NB4 (cell line): ENCODE measurements at regions not wholly inside any gene's neighbourhood (a gene's known extent, or its start where the extent isn't known, plus 50 kb on each side); places are given as distances from the start of the nearest gene placed in this dataset.
"Not testable (repeated sequence)": the region's sequence is repeated elsewhere in the genome, so short reads cannot be mapped to it uniquely, and the experiment has no call there.

Experiments used
- DNase-seq: peaks from one replicate; pipeline ENCODE4 v3.0.0; 2010; ENCODE audit warnings: low read depth
- H3K4me3 ChIP-seq: one replicate; pipeline ENCODE4 v1.5.1; 2011; ENCODE audit warnings: mild to moderate bottlenecking, low read depth, low read length, moderate library complexity
- CTCF ChIP-seq: IDR thresholded peaks from one replicate; pipeline ENCODE4 v1.5.1; 2012; ENCODE audit warnings: low read depth, low read length
- MAX ChIP-seq: IDR thresholded peaks from 2 replicates; pipeline ENCODE4 v1.6.1; 2011; ENCODE audit warnings: low read depth, low read length
- MYC ChIP-seq: IDR thresholded peaks from 2 replicates; pipeline ENCODE4 v1.6.1; 2011; ENCODE audit warnings: low read depth, low read length
- POLR2A ChIP-seq: IDR thresholded peaks from 2 replicates; pipeline ENCODE4 v1.6.1; 2011; ENCODE audit warnings: mild to moderate bottlenecking; ENCODE audit not compliant: insufficient read length; ENCODE audit errors: extremely low read depth

GRCh38 chr4:160110891-160111290 is 1008.0 kb downstream of the RAPGEF2 start:
- TF ChIP-seq MYC, result no peak
- TF ChIP-seq CTCF, result no peak
- no peak for TF ChIP-seq POLR2A
- TF ChIP-seq MAX, result no peak
- no peak overlapping the region for H3K4me3 ChIP-seq
- DNase-seq, result no peak

- DNase-seq, result no peak
- TF ChIP-seq MYC, result no peak
- TF ChIP-seq CTCF, result no peak
- TF ChIP-seq MAX, result no peak
- no peak for TF ChIP-seq POLR2A
- no peak overlapping the region for H3K4me3 ChIP-seq
Measured at GRCh38 chr4:160117686-160118085, 1014.8 kb downstream of the RAPGEF2 start.

- not testable (repeated sequence) for H3K4me3 ChIP-seq, DNase-seq
Measured at GRCh38 chr4:160125576-160126287, 1022.9 kb downstream of the RAPGEF2 start.

- DNase-seq, result no peak
- no peak for TF ChIP-seq MYC
- no peak for TF ChIP-seq CTCF
- TF ChIP-seq POLR2A, result no peak
- no peak for TF ChIP-seq MAX
- H3K4me3 ChIP-seq, result no peak overlapping the region
Measured at GRCh38 chr4:160127211-160127610, 1024.3 kb downstream of the RAPGEF2 start.

DNA sequence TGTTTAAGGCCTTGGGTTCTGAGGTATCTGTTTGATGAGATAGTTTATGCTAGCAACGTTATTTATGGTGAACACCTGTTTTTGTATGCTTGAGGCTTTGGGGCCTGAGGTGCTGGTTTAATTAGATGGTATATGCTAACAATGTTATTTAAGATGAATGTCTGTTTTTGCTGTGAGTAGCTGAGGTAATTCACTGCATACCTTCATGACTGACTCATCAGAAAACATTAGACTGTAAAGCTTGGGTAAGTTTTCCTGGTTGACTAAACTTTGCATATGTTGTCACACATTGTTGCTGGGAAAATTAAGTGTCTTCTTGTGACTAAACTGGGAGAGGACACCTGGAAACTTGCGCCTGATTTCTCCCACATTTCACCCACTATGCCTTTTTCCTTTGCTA is 1026.6 kb downstream of the RAPGEF2 start:
- DNase-seq, result no peak
- TF ChIP-seq MAX (no peak), MYC (no peak), CTCF (no peak), POLR2A (no peak)
- H3K4me3 ChIP-seq, result no peak overlapping the region

- no peak for TF ChIP-seq POLR2A
- TF ChIP-seq MAX, result no peak
- TF ChIP-seq MYC, result no peak
- no peak for TF ChIP-seq CTCF
- H3K4me3 ChIP-seq, result no peak overlapping the region
- no peak for DNase-seq
Measured at GRCh38 chr4:160136021-160136420, 1033.1 kb downstream of the RAPGEF2 start.
